ENCODE measurements at regions not wholly inside any gene's neighbourhood (a gene's known extent, or its start where the extent isn't known, plus 50 kb on each side); places are given as distances from the start of the nearest gene placed in this dataset.
"Not testable (repeated sequence)": the region's sequence is repeated elsewhere in the genome, so short reads cannot be mapped to it uniquely, and the experiment has no call there.

DNA sequence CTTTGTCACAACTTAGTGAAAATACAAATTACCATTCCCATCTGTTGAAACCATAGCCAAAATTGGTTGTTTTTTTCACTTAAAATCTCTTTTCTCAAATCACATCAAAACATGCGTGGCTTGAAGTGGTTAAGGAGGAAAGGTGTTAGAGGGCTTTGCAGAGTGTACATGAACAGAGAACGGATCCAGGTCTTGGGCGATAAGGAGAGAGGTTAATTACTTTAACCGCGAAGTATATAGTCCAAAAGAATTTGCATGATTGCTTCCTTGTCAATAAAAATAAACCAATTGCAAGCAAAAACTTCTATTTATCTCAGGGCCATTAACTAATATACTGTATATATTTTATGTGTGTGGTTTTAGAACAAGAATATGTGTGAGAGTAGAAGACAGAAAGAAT lies 813.9 kb upstream of the SORCS1 start:
- Histone ChIP-seq H3K36me3 (no peaks in the 10 kb centered on the region), H3K9ac (no peak overlapping the region), H3K27ac (no peak overlapping the region), H3K4me1 (no peaks in the 10 kb centered on the region), H3K4me3 (no peak overlapping the region), H4K20me1 (no peaks in the 10 kb centered on the region), H3K27me3 (no peaks in the 10 kb centered on the region), H3K9me3 (replicated peaks in 1 of 11) (no peaks in the 10 kb centered on the region; a peak in 1 of 22 replicates), H3K4me2 (no peak overlapping the region)
- TF ChIP-seq Cebpa-rat (IDR thresholded peaks at IDR 0.05): no peak

- no peaks in the 10 kb centered on the region for H3K36me3 ChIP-seq
- peaks cover 0 to 3% (median 0%) of the 10 kb centered on the region in 11 experiments; a peak in 1 of 22 replicates for H3K9me3 ChIP-seq (replicated peaks in 1 of 11)
- no peak overlapping the region for H3K4me3 ChIP-seq
- TF ChIP-seq Cebpa-rat (IDR thresholded peaks at IDR 0.05): no peak
- no peak overlapping the region for H3K4me2 ChIP-seq
- no peaks in the 10 kb centered on the region for H4K20me1 ChIP-seq
- no peak overlapping the region for H3K27ac ChIP-seq
- no peak overlapping the region for H3K9ac ChIP-seq
- no peaks in the 10 kb centered on the region for H3K27me3 ChIP-seq
- H3K4me1 ChIP-seq: no peaks in the 10 kb centered on the region
These were observed 807.5 kb upstream of the SORCS1 start for GRCh38 chr10:107971973-107972372.

DNA sequence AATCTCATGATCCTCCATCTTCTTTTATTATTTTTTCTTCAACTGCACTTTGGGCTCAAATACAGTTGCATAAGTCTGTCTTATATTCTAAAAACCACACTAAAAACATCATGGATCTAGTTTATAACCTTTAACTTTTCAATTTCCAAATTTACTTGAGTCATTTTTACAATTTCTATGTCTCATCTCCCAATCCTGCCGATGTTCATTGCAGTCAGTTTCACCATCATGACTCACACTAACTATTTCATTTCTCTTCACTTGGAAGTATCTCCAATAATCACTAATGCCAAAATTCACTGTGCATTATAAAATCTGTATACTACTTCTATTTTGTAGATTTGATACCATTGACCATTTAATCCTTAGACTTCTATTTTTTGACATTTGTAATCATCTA lies 806.9 kb upstream of the SORCS1 start:
- no peaks in the 10 kb centered on the region for H3K4me1 ChIP-seq
- TF ChIP-seq Cebpa-rat (IDR thresholded peaks at IDR 0.05): no peak
- H3K36me3 ChIP-seq: no peaks in the 10 kb centered on the region
- no peak overlapping the region for H3K9ac ChIP-seq
- no peak overlapping the region for H3K27ac ChIP-seq
- H4K20me1 ChIP-seq: no peaks in the 10 kb centered on the region
- H3K4me3 ChIP-seq: no peak overlapping the region
- H3K4me2 ChIP-seq: no peak overlapping the region
- peaks cover 0 to 3% (median 0%) of the 10 kb centered on the region in 11 experiments; a peak in 1 of 22 replicates for H3K9me3 ChIP-seq (replicated peaks in 1 of 11)
- no peaks in the 10 kb centered on the region for H3K27me3 ChIP-seq

DNA sequence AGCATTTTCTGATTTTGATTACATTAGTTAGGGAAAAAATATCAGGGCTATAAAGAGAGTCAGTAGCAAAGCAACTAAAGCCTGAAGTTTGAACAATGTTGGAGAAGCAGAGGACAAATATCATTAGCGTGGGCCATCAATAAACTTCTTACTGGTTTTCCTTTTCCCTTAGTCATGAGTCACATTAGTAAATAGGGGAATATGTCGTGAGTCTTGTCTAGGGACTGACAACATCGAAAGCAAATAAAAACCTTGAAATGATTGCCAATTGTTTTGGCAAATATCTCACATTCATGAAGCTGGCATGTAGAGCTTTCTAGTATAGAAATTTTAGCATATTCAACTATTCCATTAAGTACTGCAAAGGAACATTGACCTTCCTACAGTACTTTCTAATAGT lies 806.0 kb upstream of the SORCS1 start:
- Histone ChIP-seq H3K9ac (no peak overlapping the region), H3K4me2 (no peak overlapping the region), H3K36me3 (no peaks in the 10 kb centered on the region), H3K27me3 (no peaks in the 10 kb centered on the region), H3K4me1 (no peaks in the 10 kb centered on the region), H3K27ac (no peak overlapping the region), H4K20me1 (no peaks in the 10 kb centered on the region), H3K4me3 (no peak overlapping the region), H3K9me3 (replicated peaks in 1 of 11) (peaks cover 0 to 3% (median 0%) of the 10 kb centered on the region in 11 experiments; a peak in 1 of 22 replicates)
- TF ChIP-seq Cebpa-rat (IDR thresholded peaks at IDR 0.05): no peak

GRCh38 chr10:107969936-107970335 lies 805.4 kb upstream of the SORCS1 start:
- no peak for TF ChIP-seq Cebpa-rat (IDR thresholded peaks at IDR 0.05)
- H4K20me1 ChIP-seq: no peaks in the 10 kb centered on the region
- H3K4me2 ChIP-seq: no peak overlapping the region
- H3K27me3 ChIP-seq: no peaks in the 10 kb centered on the region
- no peaks in the 10 kb centered on the region for H3K4me1 ChIP-seq
- no peak overlapping the region for H3K9ac ChIP-seq
- H3K27ac ChIP-seq: no peak overlapping the region
- H3K9me3 ChIP-seq (replicated peaks in 1 of 11): peaks cover 0 to 3% (median 0%) of the 10 kb centered on the region in 11 experiments; a peak in 1 of 22 replicates
- no peak overlapping the region for H3K4me3 ChIP-seq
- no peaks in the 10 kb centered on the region for H3K36me3 ChIP-seq

DNA sequence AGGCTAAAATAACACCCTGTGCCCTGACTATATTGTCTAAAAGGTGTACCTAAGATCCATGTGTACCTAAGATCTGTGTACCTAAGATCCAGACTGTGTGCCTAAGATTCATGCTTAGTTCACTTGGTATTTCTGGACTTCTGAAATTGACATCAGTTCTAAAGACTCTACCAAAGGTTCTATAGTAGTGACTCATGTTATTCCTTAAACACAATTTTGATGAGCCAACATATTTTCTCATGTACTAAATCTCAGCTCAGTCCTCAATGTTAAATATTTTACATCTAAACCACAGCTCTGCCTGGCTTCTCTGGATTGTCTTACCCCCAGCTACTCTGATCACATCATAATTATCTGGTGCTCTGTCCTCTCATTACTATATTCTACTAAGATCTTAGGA lies 802.3 kb upstream of the SORCS1 start:
- no peaks in the 10 kb centered on the region for H3K9me3 ChIP-seq (replicated peaks in 1 of 11)
- H3K4me2 ChIP-seq: no peak overlapping the region
- H3K27me3 ChIP-seq: no peaks in the 10 kb centered on the region
- H3K9ac ChIP-seq: no peak overlapping the region
- no peaks in the 10 kb centered on the region for H3K4me1 ChIP-seq
- no peak overlapping the region for H3K4me3 ChIP-seq
- H3K36me3 ChIP-seq: no peaks in the 10 kb centered on the region
- H4K20me1 ChIP-seq: no peaks in the 10 kb centered on the region
- no peak overlapping the region for H3K27ac ChIP-seq
- no peak for TF ChIP-seq Cebpa-rat (IDR thresholded peaks at IDR 0.05)

GRCh38 chr10:107952649-107953556 lies 788.4 kb upstream of the SORCS1 start:
- H3K27ac ChIP-seq: no peak overlapping the region
- no peaks in the 10 kb centered on the region for H4K20me1 ChIP-seq
- TF ChIP-seq Cebpa-rat (IDR thresholded peaks at IDR 0.05): no peak
- H3K27me3 ChIP-seq: no peaks in the 10 kb centered on the region
- H3K4me3 ChIP-seq: no peak overlapping the region
- H3K4me1 ChIP-seq: no peaks in the 10 kb centered on the region
- H3K9me3 ChIP-seq (replicated peaks in 1 of 11): peaks cover 7 to 17% (median 9%) of the 10 kb centered on the region in 11 experiments; a peak in 18 of 22 replicates
- H3K4me2 ChIP-seq: no peak overlapping the region
- no peaks in the 10 kb centered on the region for H3K36me3 ChIP-seq
- H3K9ac ChIP-seq: no peak overlapping the region

DNA sequence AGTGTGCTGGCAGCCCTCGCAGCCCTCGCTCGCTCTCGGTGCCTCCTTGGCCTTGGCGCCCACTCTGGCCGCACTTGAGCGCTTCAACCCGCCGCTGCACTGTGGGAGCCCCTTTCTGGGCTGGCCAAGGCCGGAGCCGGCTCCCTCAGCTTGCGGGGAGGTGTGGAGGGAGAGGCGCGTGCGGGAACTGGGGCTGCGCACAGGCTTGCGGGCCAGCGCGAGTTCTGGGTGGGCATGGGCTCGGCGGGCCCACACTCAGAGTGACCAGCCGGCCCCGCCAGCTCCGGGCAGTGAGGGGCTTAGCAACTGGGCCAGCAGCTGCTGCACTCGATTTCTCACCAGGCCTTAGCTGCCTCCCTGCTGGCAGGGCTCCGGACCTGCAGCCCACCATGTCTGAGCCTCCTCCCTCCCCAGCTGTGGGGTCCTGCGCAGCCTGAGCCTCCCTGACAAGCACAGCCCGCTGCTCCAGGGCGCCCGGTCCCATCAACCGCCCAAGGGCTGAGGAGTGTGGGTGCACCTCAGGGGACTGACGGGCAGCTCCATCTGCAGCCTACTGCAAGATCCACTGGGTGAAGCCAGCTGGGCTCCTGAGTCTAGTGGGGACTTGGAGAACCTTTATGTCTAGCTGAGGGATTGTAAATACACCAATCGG lies 786.0 kb upstream of the SORCS1 start:
- H3K27me3 ChIP-seq, H4K20me1 ChIP-seq, H3K9ac ChIP-seq, H3K4me1 ChIP-seq, H3K4me2 ChIP-seq, H3K4me3 ChIP-seq, H3K27ac ChIP-seq, H3K36me3 ChIP-seq: not testable (repeated sequence)
- peaks cover 7 to 17% (median 9%) of the 10 kb centered on the region in 11 experiments; a peak in 18 of 22 replicates for H3K9me3 ChIP-seq (replicated peaks in 1 of 11)

DNA sequence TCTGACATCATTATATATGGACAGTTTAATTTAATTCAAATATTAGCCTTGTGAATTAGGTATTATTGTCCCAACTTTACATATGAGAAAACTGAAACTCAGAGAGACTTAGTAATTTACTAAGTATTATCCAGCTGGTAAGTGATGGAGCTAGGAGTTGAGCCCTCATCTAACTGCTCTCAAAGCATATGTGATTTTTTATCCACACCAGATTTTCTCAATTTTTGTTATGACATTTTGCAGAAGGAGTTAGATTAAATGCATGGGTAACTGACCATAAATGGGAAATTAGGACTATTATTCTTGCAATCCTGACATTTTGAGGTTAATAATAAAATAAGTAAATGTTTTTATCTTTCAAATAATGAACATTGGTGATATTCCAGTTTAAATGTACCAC lies 778.3 kb upstream of the SORCS1 start:
- TF ChIP-seq Cebpa-rat (IDR thresholded peaks at IDR 0.05): no peak
- Histone ChIP-seq H3K27ac (no peak overlapping the region), H3K4me3 (no peak overlapping the region), H3K4me1 (no peaks in the 10 kb centered on the region), H3K4me2 (no peak overlapping the region), H3K9ac (no peak overlapping the region), H3K36me3 (no peaks in the 10 kb centered on the region), H4K20me1 (no peaks in the 10 kb centered on the region), H3K9me3 (replicated peaks in 1 of 11) (no peaks in the 10 kb centered on the region), H3K27me3 (no peaks in the 10 kb centered on the region)

Data from BLaER1 treated with 17β-estradiol and CSF1 and Interleukin-3, amounts not matched to agents 10 nM and 100 nM (cell line).